GM12865 (cell line): ENCODE measurements at regions not wholly inside any gene's neighbourhood (a gene's known extent, or its start where the extent isn't known, plus 50 kb on each side); places are given as distances from the start of the nearest gene placed in this dataset.
A peak's percentile ranks its signal among the peaks of the same experiment; 100 is the strongest.

Experiments
- DNase-seq: peaks from one replicate; pipeline ENCODE4 v3.0.0; 2010; ENCODE audit warnings: low read depth
- H3K4me3 ChIP-seq: 2 replicates; pipeline ENCODE4 v1.5.1; 2011; ENCODE audit warnings: mild to moderate bottlenecking, low read depth, low read length, control low read depth
- CTCF ChIP-seq: IDR thresholded peaks from 2 replicates; pipeline ENCODE4 v1.5.1; 2011; ENCODE audit warnings: low read length, control low read depth, low read depth, inconsistent platforms; ENCODE audit not compliant: insufficient read depth; ENCODE audit errors: missing control alignments

GRCh38 chrX:115486510-115486909, 74.5 kb upstream of the PLS3 start:
- DNase-seq = no peak
- no peak for TF ChIP-seq CTCF
- no peak overlapping the region for H3K4me3 ChIP-seq

- no peak for DNase-seq
- no peak overlapping the region for H3K4me3 ChIP-seq
- no peak for TF ChIP-seq CTCF
Measured at GRCh38 chrX:115487608-115488007, 73.4 kb upstream of the PLS3 start.

- no peak overlapping the region for H3K4me3 ChIP-seq
- TF ChIP-seq CTCF = no peak
- DNase-seq = no peak
Measured at GRCh38 chrX:115490814-115491213, 70.2 kb upstream of the PLS3 start.

- DNase-seq = no peak
- no peak for TF ChIP-seq CTCF
- no peak overlapping the region for H3K4me3 ChIP-seq
Measured at GRCh38 chrX:115491766-115492165, 69.2 kb upstream of the PLS3 start.

GRCh38 chrX:115493015-115493414, 68.0 kb upstream of the PLS3 start:
- no peak for TF ChIP-seq CTCF
- no peak overlapping the region for H3K4me3 ChIP-seq
- DNase-seq = no peak

- no peak overlapping the region for H3K4me3 ChIP-seq
- TF ChIP-seq CTCF = no peak
- no peak for DNase-seq
Measured at GRCh38 chrX:115494161-115494560, 66.8 kb upstream of the PLS3 start.

- H3K4me3 ChIP-seq = no peak overlapping the region; the same call in 1 of the 2 replicates
- no peak for TF ChIP-seq CTCF
- DNase-seq = peak; percentile 45
Measured at GRCh38 chrX:115499112-115499805, 61.7 kb upstream of the PLS3 start.
